ENCODE measurements at regions not wholly inside any gene's neighbourhood (a gene's known extent, or its start where the extent isn't known, plus 50 kb on each side); places are given as distances from the start of the nearest gene placed in this dataset.
A peak's percentile ranks its signal among the peaks of the same experiment; 100 is the strongest.

DNA sequence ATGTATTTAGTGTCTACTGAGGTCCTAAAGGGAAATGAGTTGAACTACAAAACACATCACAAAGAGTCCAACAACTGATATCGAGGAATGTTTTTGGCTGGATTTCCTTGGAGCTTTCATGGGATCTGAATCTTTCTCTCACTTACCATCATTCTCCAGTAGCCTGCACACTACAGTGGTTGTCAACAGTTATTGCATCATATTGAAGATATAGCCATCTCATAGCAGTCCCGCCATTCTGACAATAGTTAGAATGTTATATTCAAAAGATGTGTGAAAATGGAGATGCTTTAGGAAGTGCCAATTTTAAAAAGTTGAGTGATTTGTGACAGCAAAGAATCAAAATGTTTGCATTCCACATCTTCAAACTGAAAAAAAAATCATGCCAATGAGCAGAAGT is 186.8 kb downstream of the DSC3 start:
- Histone ChIP-seq H3K56ac (replicated peaks; ENCODE audit: insufficient read length, low read depth, low read length) (no peak overlapping the region), H3K14ac (ENCODE audit: insufficient read length) (no peak overlapping the region), H3K23me2 (ENCODE audit: low read depth, low read length) (no peaks in the 10 kb centered on the region), H2AK5ac (ENCODE audit: low read depth, low read length) (no peak overlapping the region), H2BK12ac (ENCODE audit: low read depth, low read length) (no peak overlapping the region), H2BK20ac (ENCODE audit: low read length) (no peak overlapping the region), H3K27me3 (replicated peaks in 1 of 4; ENCODE audit: control insufficient read depth in 3 of 4, extremely low read depth in 1 of 4, insufficient read depth in 3 of 4, low read length in 3 of 4) (no peaks in the 10 kb centered on the region), H3K18ac (ENCODE audit: extremely low read depth, low read length) (no peak overlapping the region), H3K9ac (replicated peaks in 1 of 4; ENCODE audit: extremely low read depth in 1 of 4, low read depth in 3 of 4, low read length in 3 of 4) (no peak overlapping the region), H3K27ac (ENCODE audit: low read depth, low read length) (no peak overlapping the region), H3K9me3 (ENCODE audit: insufficient read depth in 2 of 2, low read depth in 1 of 2, low read length in 1 of 2) (no peaks in the 10 kb centered on the region), H4K5ac (ENCODE audit: insufficient read length, low read depth, low read length) (no peak overlapping the region), H3K23ac (ENCODE audit: insufficient read length) (no peak overlapping the region), H4K8ac (ENCODE audit: extremely low read depth, insufficient read depth, low read length) (no peak overlapping the region), H2BK5ac (ENCODE audit: low read depth, low read length) (no peak overlapping the region), H3K4me2 (ENCODE audit: insufficient read depth in 1 of 2, low read depth in 2 of 2, low read length in 2 of 2) (no peak overlapping the region), H4K91ac (replicated peaks; ENCODE audit: insufficient read length, low read length) (no peak overlapping the region), H2BK120ac (replicated peaks; ENCODE audit: low read depth, low read length) (no peak overlapping the region), H2AFZ (ENCODE audit: low read length) (no peak overlapping the region), H3K79me2 (ENCODE audit: control insufficient read depth in 1 of 2, insufficient read depth in 2 of 2, low read length in 2 of 2) (no peaks in the 10 kb centered on the region), H4K20me1 (replicated peaks in 1 of 2; ENCODE audit: control insufficient read depth in 1 of 2, insufficient read depth in 2 of 2, low read length in 2 of 2) (no peaks in the 10 kb centered on the region), H3K4me3 (ENCODE audit: extremely low read depth in 1 of 4, insufficient read depth in 2 of 4, low read depth in 3 of 4, low read length in 4 of 4) (no peak overlapping the region), H2BK15ac (ENCODE audit: low read length) (no peak overlapping the region), H3K79me1 (ENCODE audit: low read depth, low read length) (no peaks in the 10 kb centered on the region), H3K4me1 (replicated peaks in 1 of 4; ENCODE audit: control insufficient read depth in 3 of 4, insufficient read depth in 4 of 4, low read length in 3 of 4) (no peaks in the 10 kb centered on the region; a peak in 1 of 7 replicates), H3K4ac (replicated peaks; ENCODE audit: insufficient read length, low read depth, low read length) (no peak overlapping the region), H3K36me3 (ENCODE audit: control insufficient read depth in 2 of 4, insufficient read depth in 4 of 4, low read length in 3 of 4) (no peaks in the 10 kb centered on the region)
- no peak for FAIRE-seq
- no peak for DNase-seq (ENCODE audit: low read depth in 1 of 2, low spot score in 2 of 2)
- TF ChIP-seq SIX5 (IDR thresholded peaks at IDR 0.05; ENCODE audit: low read depth, low read length): no peak
- peak; percentile 7; the same call in 1 of the 2 replicates for TF ChIP-seq CEBPB (IDR thresholded peaks at IDR 0.05; ENCODE audit: low read depth, low read length)
- TF ChIP-seq SP1 (IDR thresholded peaks at IDR 0.05; ENCODE audit: low read depth, low read length): no peak
- no peak for TF ChIP-seq KDM5A (IDR thresholded peaks at IDR 0.05; ENCODE audit: low read length)
- TF ChIP-seq EP300 (IDR thresholded peaks at IDR 0.05; ENCODE audit: borderline replicate concordance in 1 of 2, low read depth in 2 of 2, low read length in 2 of 2): no peak
- ChIA-PET CTCF (ENCODE audit: partially characterized antibody) (no interaction called here), POLR2A (ENCODE audit: partially characterized antibody) (no interaction called here)
- WGBS, 2 experiments (ENCODE audit: extremely low coverage in 1 of 2, insufficient coverage in 1 of 2, insufficient read length in 1 of 2, insufficient replicate concordance in 2 of 2, low coverage in 1 of 2, low lambda C conversion rate in 2 of 2, missing lambda C conversion rate in 1 of 2): 95% methylated on average over 2 of the region's 2 CpGs; no CpG with 5 or more reads in 1 of the 2 experiments
